Activated CD4-positive, alpha-beta T cell treated with anti-CD3 and anti-CD28 coated beads for 48 hours (primary cell): ENCODE measurements at regions not wholly inside any gene's neighbourhood (a gene's known extent, or its start where the extent isn't known, plus 50 kb on each side); places are given as distances from the start of the nearest gene placed in this dataset.

Experiments
- DNase-seq: peaks from one replicate; pipeline ENCODE4 v3.0.0-alpha.2; 2020

GRCh38 chr2:204447722-204448121, 97.6 kb upstream of the PARD3B start:
- DNase-seq = no peak

GRCh38 chr2:204449977-204450376, 95.3 kb upstream of the PARD3B start:
- no peak for DNase-seq

GRCh38 chr2:204451766-204452165, 93.5 kb upstream of the PARD3B start:
- no peak for DNase-seq

- no peak for DNase-seq
Observed at GRCh38 chr2:204452464-204453023, 92.7 kb upstream of the PARD3B start.

GRCh38 chr2:204453730-204454167, 91.5 kb upstream of the PARD3B start:
- DNase-seq = no peak

- no peak for DNase-seq
Observed at GRCh38 chr2:204454672-204455380, 90.4 kb upstream of the PARD3B start.

- DNase-seq = no peak
Observed at GRCh38 chr2:204468746-204469429, 76.4 kb upstream of the PARD3B start.

GRCh38 chr2:204470178-204470620, 75.1 kb upstream of the PARD3B start:
- no peak for DNase-seq

- no peak for DNase-seq
Observed at GRCh38 chr2:204470621-204471196, 74.6 kb upstream of the PARD3B start.

GRCh38 chr2:204472375-204472774, 72.9 kb upstream of the PARD3B start:
- DNase-seq = no peak

- DNase-seq = no peak
Observed at GRCh38 chr2:204473224-204473623, 72.1 kb upstream of the PARD3B start.

GRCh38 chr2:204475399-204475798, 69.9 kb upstream of the PARD3B start:
- DNase-seq = no peak

- no peak for DNase-seq
Observed at GRCh38 chr2:204477358-204477950, 67.8 kb upstream of the PARD3B start.

- DNase-seq = peak; percentile 4
Observed at GRCh38 chr2:204479557-204479956, 65.7 kb upstream of the PARD3B start.

GRCh38 chr2:204480676-204481075, 64.6 kb upstream of the PARD3B start:
- DNase-seq = no peak

- no peak for DNase-seq
Observed at GRCh38 chr2:204483608-204484081, 61.6 kb upstream of the PARD3B start.

GRCh38 chr2:204486321-204486720, 59.0 kb upstream of the PARD3B start:
- DNase-seq = no peak

GRCh38 chr2:204486805-204487204, 58.5 kb upstream of the PARD3B start:
- no peak for DNase-seq

- DNase-seq = no peak
Observed at GRCh38 chr2:204487447-204488229, 57.6 kb upstream of the PARD3B start.

GRCh38 chr2:204491528-204491927, 53.7 kb upstream of the PARD3B start:
- DNase-seq = no peak

GRCh38 chr2:204492417-204492816, 52.9 kb upstream of the PARD3B start:
- no peak for DNase-seq

GRCh38 chr2:204494681-204495080, 50.6 kb upstream of the PARD3B start:
- DNase-seq = no peak
